Neuronal stem cell (in vitro differentiated cells): ENCODE measurements at regions not wholly inside any gene's neighbourhood (a gene's known extent, or its start where the extent isn't known, plus 50 kb on each side); places are given as distances from the start of the nearest gene placed in this dataset.
A peak's percentile ranks its signal among the peaks of the same experiment; 100 is the strongest.
"Not testable (repeated sequence)": the region's sequence is repeated elsewhere in the genome, so short reads cannot be mapped to it uniquely, and the experiment has no call there.

Source experiments
- DNase-seq: peaks from one replicate; pipeline ENCODE4 v3.0.0-alpha.2; 2013; ENCODE audit warnings: low spot score
- H2AFZ ChIP-seq: one replicate; pipeline ENCODE4 v1.6.1; 2013; ENCODE audit warnings: mild to moderate bottlenecking, low read length, inconsistent platforms
- H2AK5ac ChIP-seq: 2 replicates; pipeline ENCODE4 v1.6.1; 2013; ENCODE audit warnings: low read depth, mild to moderate bottlenecking, inconsistent platforms, low read length, moderate library complexity, mixed read lengths
- H2BK120ac ChIP-seq: 2 replicates; pipeline ENCODE4 v1.6.1; 2013; ENCODE audit warnings: low read depth, mild to moderate bottlenecking, inconsistent platforms, low read length, moderate library complexity, mixed read lengths
- H2BK12ac ChIP-seq: one replicate; pipeline ENCODE4 v1.6.1; 2013; ENCODE audit warnings: low read length, inconsistent platforms
- H2BK15ac ChIP-seq: 2 replicates; pipeline ENCODE4 v1.6.1; 2013; ENCODE audit warnings: mild to moderate bottlenecking, low read length, inconsistent platforms, mixed read lengths
- H2BK5ac ChIP-seq: one replicate; pipeline ENCODE4 v1.6.1; 2013; ENCODE audit warnings: inconsistent platforms, mild to moderate bottlenecking, low read length, moderate library complexity
- H3K14ac ChIP-seq: one replicate; pipeline ENCODE4 v1.6.1; 2013; ENCODE audit warnings: low read length, inconsistent platforms
- H3K18ac ChIP-seq: 2 replicates; pipeline ENCODE4 v1.6.1; 2013; ENCODE audit warnings: low read length, inconsistent platforms
- H3K23ac ChIP-seq: 2 replicates; pipeline ENCODE4 v1.6.1; 2013; ENCODE audit warnings: low read depth, mild to moderate bottlenecking, mixed read lengths, low read length, inconsistent platforms; ENCODE audit not compliant: poor library complexity
- H3K27ac ChIP-seq: replicated peaks from 3 replicates; pipeline ENCODE4 v1.5.1; 2013; ENCODE audit warnings: low read length, inconsistent platforms
- H3K27me3 ChIP-seq, 3 experiments: 2 replicates each; pipeline ENCODE4 v1.6.1; 2013; ENCODE audit warnings: low read length in 3 of 3, mild to moderate bottlenecking in 2 of 3, inconsistent platforms in 1 of 3, low read depth in 1 of 3, mixed read lengths in 1 of 3, moderate library complexity in 1 of 3; ENCODE audit not compliant: control insufficient read depth in 3 of 3, insufficient read depth in 3 of 3
- H3K36me3 ChIP-seq, 2 donors: replicated peaks in 1 of 2; 2 replicates each; pipeline ENCODE4 v1.6.1; 2013; ENCODE audit warnings: low read length in 2 of 2; ENCODE audit not compliant: control insufficient read depth in 2 of 2, insufficient read depth in 2 of 2
- H3K4ac ChIP-seq: 2 replicates; pipeline ENCODE4 v1.6.1; 2013; ENCODE audit warnings: inconsistent platforms, mild to moderate bottlenecking, low read length, moderate library complexity
- H3K4me1 ChIP-seq, 2 donors: 1 replicate in 1 of 2; 2 replicates in 1 of 2; pipeline ENCODE4 v1.6.1; 2013; ENCODE audit warnings: low read length in 2 of 2, low read depth in 1 of 2; ENCODE audit not compliant: control insufficient read depth in 2 of 2, insufficient read depth in 1 of 2
- H3K4me2 ChIP-seq: one replicate; pipeline ENCODE4 v1.6.1; 2013; ENCODE audit warnings: mild to moderate bottlenecking, low read length, inconsistent platforms; ENCODE audit not compliant: insufficient read depth, poor library complexity, severe bottlenecking
- H3K4me3 ChIP-seq, 2 donors: 2 replicates each; pipeline ENCODE4 v1.5.1; 2013; ENCODE audit warnings: low read length in 2 of 2, mild to moderate bottlenecking in 2 of 2, inconsistent platforms in 1 of 2, moderate library complexity in 1 of 2
- H3K79me1 ChIP-seq: one replicate; pipeline ENCODE4 v1.6.1; 2013; ENCODE audit warnings: low read depth, mild to moderate bottlenecking, inconsistent platforms, low read length, moderate library complexity
- H3K9ac ChIP-seq: one replicate; pipeline ENCODE4 v1.6.1; 2013; ENCODE audit warnings: mild to moderate bottlenecking, low read depth, low read length, inconsistent platforms; ENCODE audit not compliant: poor library complexity
- H3K9me3 ChIP-seq, 2 donors: replicated peaks in 1 of 2; 2 replicates each; pipeline versions ENCODE3 to v1.6.1; 2013; ENCODE audit warnings: low read length in 2 of 2, mild to moderate bottlenecking in 2 of 2, inconsistent platforms in 1 of 2, low read depth in 1 of 2, mixed read lengths in 1 of 2, moderate library complexity in 1 of 2; ENCODE audit not compliant: control insufficient read depth in 2 of 2, insufficient read depth in 1 of 2
- H4K8ac ChIP-seq: one replicate; pipeline ENCODE4 v1.6.1; 2013; ENCODE audit warnings: low read depth, mild to moderate bottlenecking, inconsistent platforms, low read length, moderate library complexity
- H4K91ac ChIP-seq: one replicate; pipeline ENCODE4 v1.6.1; 2013; ENCODE audit warnings: low read length, low read depth, mild to moderate bottlenecking, inconsistent platforms; ENCODE audit not compliant: poor library complexity
- WGBS, 2 donors: extraction: QIAGEN DNeasy Blood & Tissue Kit; methylation state at CpG; one replicate each; pipeline ENCODE4 v1.1.7; 2013; ENCODE audit warnings: missing lambda C conversion rate in 2 of 2, mixed read lengths in 1 of 2; ENCODE audit not compliant: insufficient read length in 2 of 2, insufficient replicate concordance in 1 of 2; ENCODE audit errors: extremely low coverage in 2 of 2; 5-methylcytosine and 5-hydroxymethylcytosine counted together

DNA sequence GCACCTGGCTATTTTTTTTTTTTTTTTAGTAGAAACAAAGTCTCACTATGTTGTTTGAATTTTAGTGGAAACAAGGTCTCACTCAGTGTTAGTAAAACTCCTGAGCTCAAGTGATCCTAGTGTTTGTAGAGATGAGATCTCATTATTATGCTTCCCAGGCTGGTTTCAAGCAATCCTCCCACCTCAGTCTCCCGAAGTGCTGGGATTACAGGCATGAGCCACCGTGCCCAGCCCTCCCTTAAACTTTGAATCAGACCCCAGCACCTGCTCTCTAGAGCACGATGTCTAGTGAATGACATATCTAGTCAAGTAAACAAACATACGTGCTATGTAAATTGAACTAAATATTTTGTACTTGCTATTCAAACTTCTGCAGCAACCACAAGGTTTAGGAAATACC lies 105.6 kb upstream of the MYO3A start:
- Histone ChIP-seq H3K9ac (no peak overlapping the region), H3K27ac (no peak overlapping the region), H4K91ac (no peak overlapping the region), H2AFZ (peak overlapping the region; percentile 36), H2BK120ac (no peak overlapping the region), H2AK5ac (no peak overlapping the region), H3K9me3 (no peaks in the 10 kb centered on the region), H3K18ac (no peak overlapping the region), H3K79me1 (no peaks in the 10 kb centered on the region), H3K14ac (no peak overlapping the region), H3K4me1 (peaks cover 0 to 12% of the 10 kb centered on the region in 2 donors), H3K4me3 (no peak overlapping the region), H3K23ac (no peak overlapping the region), H2BK12ac (no peak overlapping the region), H3K36me3 (no peaks in the 10 kb centered on the region), H4K8ac (no peak overlapping the region), H3K27me3 (no peaks in the 10 kb centered on the region), H2BK5ac (no peak overlapping the region), H3K4ac (no peak overlapping the region), H2BK15ac (no peak overlapping the region), H3K4me2 (no peak overlapping the region)
- no CpG with 5 or more reads among the region's 4 CpGs for WGBS, 2 donors
- DNase-seq: no peak

DNA sequence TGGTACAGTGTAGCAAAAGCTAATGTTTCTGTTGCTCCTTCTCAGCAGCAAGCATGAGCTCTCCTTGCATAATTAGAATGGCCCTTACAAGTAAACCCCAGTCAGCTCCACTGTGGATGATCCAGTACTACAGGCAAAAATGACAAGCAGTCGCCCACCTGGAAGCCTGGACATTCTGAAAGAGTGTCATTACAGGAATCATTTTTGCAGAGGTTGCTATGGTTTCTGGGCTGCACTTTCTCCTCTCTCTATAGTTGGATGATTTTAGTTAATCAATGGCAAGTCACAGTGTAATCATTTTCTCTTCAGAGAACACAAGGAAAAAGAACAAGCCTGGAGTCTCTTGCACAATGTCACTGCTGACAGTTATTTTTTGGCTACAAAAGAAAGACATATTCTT lies 102.9 kb upstream of the MYO3A start:
- no peak overlapping the region for H2BK120ac ChIP-seq
- no peaks in the 10 kb centered on the region for H3K79me1 ChIP-seq
- H2BK12ac ChIP-seq: no peak overlapping the region
- no peak overlapping the region for H2BK15ac ChIP-seq
- no peak overlapping the region for H3K18ac ChIP-seq
- H3K9me3 ChIP-seq: no peaks in the 10 kb centered on the region
- WGBS, 2 donors: no CpG with 5 or more reads among the region's 1 CpG
- no peak overlapping the region for H3K27ac ChIP-seq
- H3K36me3 ChIP-seq: no peaks in the 10 kb centered on the region
- peaks cover 0 to 12% of the 10 kb centered on the region in 2 donors for H3K4me1 ChIP-seq
- H2BK5ac ChIP-seq: no peak overlapping the region
- no peak overlapping the region for H4K91ac ChIP-seq
- no peak overlapping the region for H3K23ac ChIP-seq
- no peak for DNase-seq
- H2AFZ ChIP-seq: peak overlapping the region; percentile 31
- no peak overlapping the region for H3K4me2 ChIP-seq
- H4K8ac ChIP-seq: no peak overlapping the region
- no peak overlapping the region for H2AK5ac ChIP-seq
- H3K27me3 ChIP-seq: no peaks in the 10 kb centered on the region
- no peak overlapping the region for H3K14ac ChIP-seq
- H3K4me3 ChIP-seq: no peak overlapping the region
- no peak overlapping the region for H3K4ac ChIP-seq
- H3K9ac ChIP-seq: no peak overlapping the region

DNA sequence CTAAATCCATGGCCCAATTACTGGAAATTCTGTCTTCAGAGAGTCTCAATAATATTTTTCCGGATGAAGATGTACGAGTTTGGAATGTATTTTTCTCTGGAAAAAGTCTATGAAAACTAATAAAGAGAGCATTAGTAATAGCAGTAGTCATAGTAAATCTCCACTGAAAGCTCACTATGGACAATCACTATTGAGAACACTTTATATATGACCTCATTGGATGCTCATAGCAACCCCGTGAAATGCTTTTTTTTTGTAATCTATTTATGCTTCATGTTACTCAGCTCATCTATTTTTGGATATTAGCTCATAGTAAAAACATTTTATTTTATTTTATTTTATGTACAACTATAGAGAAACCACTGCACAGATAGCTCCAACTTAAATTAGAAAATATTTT lies 94.3 kb upstream of the MYO3A start:
- H3K9me3 ChIP-seq: no peaks in the 10 kb centered on the region
- no CpG with 5 or more reads among the region's 3 CpGs for WGBS, 2 donors

DNA sequence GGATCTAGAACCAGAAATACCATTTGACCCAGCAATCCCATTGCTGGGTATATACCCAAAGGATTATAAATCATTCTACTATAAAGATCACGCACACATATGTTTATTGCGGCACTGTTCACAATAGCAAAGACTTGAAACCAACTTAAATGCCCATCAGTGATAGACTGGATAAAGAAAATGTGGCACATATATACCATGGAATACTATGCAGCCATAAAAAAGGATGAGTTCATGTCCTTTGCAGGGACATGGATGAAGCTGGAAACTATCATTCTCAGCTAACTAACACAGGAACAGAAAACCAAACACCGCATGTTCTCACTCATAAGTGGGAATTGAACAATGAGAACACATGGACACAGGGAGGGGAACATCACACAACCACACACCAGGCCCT lies 93.2 kb upstream of the MYO3A start:
- not testable (repeated sequence) for H3K27ac ChIP-seq

More for the DNA sequence above, 94.3 kb upstream of the MYO3A start:
- H3K18ac ChIP-seq: no peak overlapping the region
- H2BK15ac ChIP-seq: no peak overlapping the region
- no peak overlapping the region for H4K8ac ChIP-seq
- H3K36me3 ChIP-seq: no peaks in the 10 kb centered on the region
- H3K14ac ChIP-seq: no peak overlapping the region
- H2BK120ac ChIP-seq: no peak overlapping the region
- no peak overlapping the region for H3K27ac ChIP-seq
- H3K79me1 ChIP-seq: no peaks in the 10 kb centered on the region
- no peak overlapping the region for H4K91ac ChIP-seq
- DNase-seq: no peak
- H2AK5ac ChIP-seq: no peak overlapping the region
- no peak overlapping the region for H3K4me3 ChIP-seq
- no peak overlapping the region for H3K4me2 ChIP-seq
- no peak overlapping the region for H3K9ac ChIP-seq
- no peak overlapping the region for H3K4ac ChIP-seq
- H2BK12ac ChIP-seq: no peak overlapping the region
- no peaks in the 10 kb centered on the region for H3K27me3 ChIP-seq
- H3K4me1 ChIP-seq: no peaks in the 10 kb centered on the region
- H3K23ac ChIP-seq: no peak overlapping the region
- H2AFZ ChIP-seq: no peak overlapping the region
- no peak overlapping the region for H2BK5ac ChIP-seq

More for the DNA sequence above, 93.2 kb upstream of the MYO3A start:
- not testable (repeated sequence) for H3K9me3 ChIP-seq, H3K4me2 ChIP-seq, H3K79me1 ChIP-seq, H2BK12ac ChIP-seq, H3K23ac ChIP-seq, H2BK120ac ChIP-seq, H3K27me3 ChIP-seq, H3K4me1 ChIP-seq, H3K9ac ChIP-seq, H3K14ac ChIP-seq, H4K8ac ChIP-seq, H3K4me3 ChIP-seq, H2BK15ac ChIP-seq, H3K4ac ChIP-seq, H4K91ac ChIP-seq, DNase-seq, H2AFZ ChIP-seq, H2AK5ac ChIP-seq, H3K36me3 ChIP-seq, H2BK5ac ChIP-seq, H3K18ac ChIP-seq
- WGBS, 2 donors: no CpG with 5 or more reads among the region's 3 CpGs
